ENCODE measurements at regions not wholly inside any gene's neighbourhood (a gene's known extent, or its start where the extent isn't known, plus 50 kb on each side); places are given as distances from the start of the nearest gene placed in this dataset.

GRCh38 chr20:22414305-22414742 is 170.0 kb downstream of the FOXA2 start:
- no peak overlapping the region for H3K4me3 ChIP-seq (ENCODE audit: extremely low read depth in 1 of 4, insufficient read depth in 2 of 4, low read depth in 3 of 4, low read length in 4 of 4)
- 87% methylated on average over 4 of the region's 4 CpGs; no CpG with 5 or more reads in 1 of the 2 experiments for WGBS, 2 experiments (ENCODE audit: extremely low coverage in 1 of 2, insufficient coverage in 1 of 2, insufficient read length in 1 of 2, insufficient replicate concordance in 2 of 2, low coverage in 1 of 2, low lambda C conversion rate in 2 of 2, missing lambda C conversion rate in 1 of 2)
- H3K9ac ChIP-seq (replicated peaks in 1 of 4; ENCODE audit: extremely low read depth in 1 of 4, low read depth in 3 of 4, low read length in 3 of 4), result no peak overlapping the region
- H3K14ac ChIP-seq (ENCODE audit: insufficient read length), result no peak overlapping the region
- ChIA-PET CTCF (ENCODE audit: partially characterized antibody) (no interaction called here), POLR2A (ENCODE audit: partially characterized antibody) (no interaction called here)
- no peak overlapping the region for H3K56ac ChIP-seq (replicated peaks; ENCODE audit: insufficient read length, low read depth, low read length)
- no peak overlapping the region for H3K4me2 ChIP-seq (ENCODE audit: insufficient read depth in 1 of 2, low read depth in 2 of 2, low read length in 2 of 2)
- H2BK12ac ChIP-seq (ENCODE audit: low read depth, low read length), result no peak overlapping the region
- H4K20me1 ChIP-seq (replicated peaks in 1 of 2; ENCODE audit: control insufficient read depth in 1 of 2, insufficient read depth in 2 of 2, low read length in 2 of 2), result no peaks in the 10 kb centered on the region
- no peak overlapping the region for H3K23ac ChIP-seq (ENCODE audit: insufficient read length)
- H3K36me3 ChIP-seq (ENCODE audit: control insufficient read depth in 2 of 4, insufficient read depth in 4 of 4, low read length in 3 of 4), result no peaks in the 10 kb centered on the region
- H3K79me2 ChIP-seq (ENCODE audit: control insufficient read depth in 1 of 2, insufficient read depth in 2 of 2, low read length in 2 of 2), result no peaks in the 10 kb centered on the region
- H3K4me1 ChIP-seq (replicated peaks in 1 of 4; ENCODE audit: control insufficient read depth in 3 of 4, insufficient read depth in 4 of 4, low read length in 3 of 4), result no peaks in the 10 kb centered on the region
- no peak overlapping the region for H2BK5ac ChIP-seq (ENCODE audit: low read depth, low read length)
- H3K23me2 ChIP-seq (ENCODE audit: low read depth, low read length), result no peaks in the 10 kb centered on the region
- H2BK20ac ChIP-seq (ENCODE audit: low read length), result no peak overlapping the region
- H3K9me3 ChIP-seq (ENCODE audit: insufficient read depth in 2 of 2, low read depth in 1 of 2, low read length in 1 of 2), result no peaks in the 10 kb centered on the region
- H3K18ac ChIP-seq (ENCODE audit: extremely low read depth, low read length), result no peak overlapping the region
- no peaks in the 10 kb centered on the region for H3K79me1 ChIP-seq (ENCODE audit: low read depth, low read length)
- no peak overlapping the region for H4K8ac ChIP-seq (ENCODE audit: extremely low read depth, insufficient read depth, low read length)
- H2AFZ ChIP-seq (ENCODE audit: low read length), result no peak overlapping the region
- H4K5ac ChIP-seq (ENCODE audit: insufficient read length, low read depth, low read length), result no peak overlapping the region
- no peak overlapping the region for H2BK15ac ChIP-seq (ENCODE audit: low read length)
- no peak overlapping the region for H2BK120ac ChIP-seq (replicated peaks; ENCODE audit: low read depth, low read length)
- no peaks in the 10 kb centered on the region for H3K27me3 ChIP-seq (replicated peaks in 1 of 4; ENCODE audit: control insufficient read depth in 3 of 4, extremely low read depth in 1 of 4, insufficient read depth in 3 of 4, low read length in 3 of 4)
- H3K4ac ChIP-seq (replicated peaks; ENCODE audit: insufficient read length, low read depth, low read length), result no peak overlapping the region
- H4K91ac ChIP-seq (replicated peaks; ENCODE audit: insufficient read length, low read length), result no peak overlapping the region
- H2AK5ac ChIP-seq (ENCODE audit: low read depth, low read length), result no peak overlapping the region
- H3K27ac ChIP-seq (ENCODE audit: low read depth, low read length), result no peak overlapping the region
- FAIRE-seq (no peak), DNase-seq (ENCODE audit: low read depth in 1 of 2, low spot score in 2 of 2) (no peak)
- no peak for TF ChIP-seq EP300 (IDR thresholded peaks at IDR 0.05; ENCODE audit: borderline replicate concordance in 1 of 2, low read depth in 2 of 2, low read length in 2 of 2)
- TF ChIP-seq POLR2A (IDR thresholded peaks at IDR 0.05; ENCODE audit: control extremely low read depth in 1 of 2, low read depth in 2 of 2, low read length in 2 of 2), result no peak
- no peak for TF ChIP-seq CBX5 (IDR thresholded peaks at IDR 0.05; ENCODE audit: low read depth, low read length)
- no peak for TF ChIP-seq KDM5A (IDR thresholded peaks at IDR 0.05; ENCODE audit: low read length)
- no peak for TF ChIP-seq RXRA (IDR thresholded peaks at IDR 0.05; ENCODE audit: insufficient read depth, low read depth, low read length)
- TF ChIP-seq SUZ12 (IDR thresholded peaks at IDR 0.05; ENCODE audit: low read length), result no peak
- no peak for TF ChIP-seq SIN3A (conservative IDR thresholded peaks at IDR 0.05 in 1 of 2, IDR thresholded peaks at IDR 0.05 in 1 of 2; ENCODE audit: low read depth in 1 of 2, low read length in 2 of 2)
- no peak for TF ChIP-seq E2F6 (IDR thresholded peaks at IDR 0.05)
- no peak for TF ChIP-seq ATF3 (IDR thresholded peaks at IDR 0.05; ENCODE audit: insufficient read depth, low read depth, low read length)
- no peak for TF ChIP-seq USF2 (IDR thresholded peaks at IDR 0.05; ENCODE audit: low read length)
- TF ChIP-seq EZH2 (IDR thresholded peaks at IDR 0.05; ENCODE audit: low read depth, low read length, severe bottlenecking), result no peak

Measured in H1 (cell line).